ENCODE measurements at regions not wholly inside any gene's neighbourhood (a gene's known extent, or its start where the extent isn't known, plus 50 kb on each side); places are given as distances from the start of the nearest gene placed in this dataset.

- H3K27ac ChIP-seq: no peak overlapping the region
- DNase-seq (ENCODE audit: low read depth, low spot score): no peak
Measured at GRCh38 chr14:58872061-58872460, 234.3 kb downstream of the DACT1 start.

GRCh38 chr14:58873228-58873953 is 235.6 kb downstream of the DACT1 start:
- H3K27ac ChIP-seq: no peak overlapping the region
- DNase-seq (ENCODE audit: low read depth, low spot score): no peak

- H3K27ac ChIP-seq: no peak overlapping the region
- no peak for DNase-seq (ENCODE audit: low read depth, low spot score)
Measured at GRCh38 chr14:58875613-58876012, 237.9 kb downstream of the DACT1 start.

- DNase-seq (ENCODE audit: low read depth, low spot score): no peak
- no peak overlapping the region for H3K27ac ChIP-seq
Measured at GRCh38 chr14:58876608-58877007, 238.8 kb downstream of the DACT1 start.

GRCh38 chr14:58878439-58879139 is 240.8 kb downstream of the DACT1 start:
- H3K27ac ChIP-seq: no peak overlapping the region
- no peak for DNase-seq (ENCODE audit: low read depth, low spot score)

- no peak for DNase-seq (ENCODE audit: low read depth, low spot score)
- no peak overlapping the region for H3K27ac ChIP-seq
Measured at GRCh38 chr14:58881433-58881832, 243.7 kb downstream of the DACT1 start.

GRCh38 chr14:58882577-58883018 is 244.8 kb downstream of the DACT1 start:
- DNase-seq (ENCODE audit: low read depth, low spot score): no peak
- no peak overlapping the region for H3K27ac ChIP-seq

- no peak for DNase-seq (ENCODE audit: low read depth, low spot score)
Measured at GRCh38 chr14:58884442-58884841, 246.7 kb downstream of the DACT1 start.

GRCh38 chr14:58887931-58888330 is 250.2 kb downstream of the DACT1 start:
- H3K27ac ChIP-seq: no peak overlapping the region
- peak; percentile 36 for DNase-seq (ENCODE audit: low read depth, low spot score)

More at GRCh38 chr14:58884442-58884841, 246.7 kb downstream of the DACT1 start:
- no peak overlapping the region for H3K27ac ChIP-seq

GRCh38 chr14:58898655-58899316 is 261.0 kb downstream of the DACT1 start:
- H3K27ac ChIP-seq: peak overlapping the region; percentile 74
- DNase-seq (ENCODE audit: low read depth, low spot score): peak; percentile 65

- peak; percentile 41 for DNase-seq (ENCODE audit: low read depth, low spot score)
- H3K27ac ChIP-seq: peak overlapping the region; percentile 74
Measured at GRCh38 chr14:58899317-58899713, 261.6 kb downstream of the DACT1 start.

- H3K27ac ChIP-seq: no peak overlapping the region
Measured at GRCh38 chr14:58901826-58902225, 264.1 kb downstream of the DACT1 start.

GRCh38 chr14:58904776-58905175 is 267.0 kb downstream of the DACT1 start:
- DNase-seq (ENCODE audit: low read depth, low spot score): no peak
- no peak overlapping the region for H3K27ac ChIP-seq

More at GRCh38 chr14:58901826-58902225, 264.1 kb downstream of the DACT1 start:
- no peak for DNase-seq (ENCODE audit: low read depth, low spot score)

GRCh38 chr14:58907803-58908202 is 270.0 kb downstream of the DACT1 start:
- no peak overlapping the region for H3K27ac ChIP-seq
- no peak for DNase-seq (ENCODE audit: low read depth, low spot score)

GRCh38 chr14:58912287-58912686 is 274.5 kb downstream of the DACT1 start:
- H3K27ac ChIP-seq: no peak overlapping the region

GRCh38 chr14:58912799-58913432 is 275.2 kb downstream of the DACT1 start:
- no peak for DNase-seq (ENCODE audit: low read depth, low spot score)

More at GRCh38 chr14:58912287-58912686, 274.5 kb downstream of the DACT1 start:
- no peak for DNase-seq (ENCODE audit: low read depth, low spot score)

GRCh38 chr14:58914279-58914855 is 274.1 kb upstream of the DAAM1 start:
- no peak for DNase-seq (ENCODE audit: low read depth, low spot score)
- no peak overlapping the region for H3K27ac ChIP-seq

More at GRCh38 chr14:58912799-58913432, 275.2 kb downstream of the DACT1 start:
- H3K27ac ChIP-seq: no peak overlapping the region

- H3K27ac ChIP-seq: no peak overlapping the region
- DNase-seq (ENCODE audit: low read depth, low spot score): no peak
Measured at GRCh38 chr14:58915646-58916045, 272.8 kb upstream of the DAAM1 start.

GRCh38 chr14:58918066-58918738 is 270.3 kb upstream of the DAAM1 start:
- DNase-seq (ENCODE audit: low read depth, low spot score): no peak
- peak overlapping the region; percentile 15 for H3K27ac ChIP-seq

GRCh38 chr14:58919217-58919616 is 269.2 kb upstream of the DAAM1 start:
- DNase-seq (ENCODE audit: low read depth, low spot score): no peak
- no peak overlapping the region for H3K27ac ChIP-seq
